Endodermal cell (in vitro differentiated cells): ENCODE measurements at regions not wholly inside any gene's neighbourhood (a gene's known extent, or its start where the extent isn't known, plus 50 kb on each side); places are given as distances from the start of the nearest gene placed in this dataset.

Experiments used
- DNase-seq: peaks from one replicate; pipeline ENCODE4 v3.0.0-alpha.2; 2017
- H3K27ac ChIP-seq: 2 replicates; pipeline ENCODE4 v1.5.1; 2013; ENCODE audit warnings: mild to moderate bottlenecking, low read depth, low read length, moderate library complexity
- H3K27me3 ChIP-seq: 2 replicates; pipeline ENCODE4 v1.6.1; 2013; ENCODE audit warnings: mild to moderate bottlenecking, low read length, moderate library complexity; ENCODE audit not compliant: insufficient read depth, control insufficient read depth, poor library complexity, severe bottlenecking
- H3K36me3 ChIP-seq: 2 replicates; pipeline ENCODE4 v1.7.0; 2013; ENCODE audit warnings: mild to moderate bottlenecking, low read length, moderate library complexity; ENCODE audit not compliant: control insufficient read depth, insufficient read depth
- H3K4me1 ChIP-seq: one replicate; pipeline ENCODE4 v1.7.0; 2013; ENCODE audit warnings: low read length; ENCODE audit not compliant: control insufficient read depth, insufficient read depth
- H3K4me3 ChIP-seq: 2 replicates; pipeline ENCODE4 v1.5.1; 2013; ENCODE audit warnings: mild to moderate bottlenecking, low read length, moderate library complexity
- H3K9ac ChIP-seq: 2 replicates; pipeline ENCODE4 v1.6.1; 2013; ENCODE audit warnings: mild to moderate bottlenecking, low read length, moderate library complexity; ENCODE audit not compliant: poor library complexity, severe bottlenecking; ENCODE audit errors: extremely low read depth
- H3K9me3 ChIP-seq: 2 replicates; pipeline ENCODE4 v1.6.1; 2013; ENCODE audit warnings: mild to moderate bottlenecking, low read length, moderate library complexity; ENCODE audit not compliant: control insufficient read depth
- H3K27ac Mint-ChIP-seq: 2 replicates; pipeline ENCODE4 v1.8.0; 2020; ENCODE audit warnings: mixed read lengths
- H3K27me3 Mint-ChIP-seq: 2 replicates; pipeline ENCODE4 v1.8.0; 2021; ENCODE audit warnings: mild to moderate bottlenecking, mixed read lengths; ENCODE audit not compliant: insufficient read depth
- H3K36me3 Mint-ChIP-seq: 2 replicates; pipeline ENCODE4 v1.8.0; 2020; ENCODE audit warnings: low read depth, mixed read lengths
- H3K4me1 Mint-ChIP-seq: 2 replicates; pipeline ENCODE4 v1.8.0; 2020; ENCODE audit warnings: mixed read lengths
- H3K4me3 Mint-ChIP-seq: 2 replicates; pipeline ENCODE4 v1.8.0; 2020; ENCODE audit warnings: mild to moderate bottlenecking, moderate library complexity, mixed read lengths
- H3K9me3 Mint-ChIP-seq: 2 replicates; pipeline ENCODE4 v1.8.0; 2020; ENCODE audit warnings: mild to moderate bottlenecking, mixed read lengths
- WGBS, 2 experiments: methylation state at CpG; one replicate each; pipeline versions ENCODE4 v1.1.5 to v1.1.7; 2013; ENCODE audit warnings: missing lambda C conversion rate in 2 of 2, mixed read lengths in 1 of 2; ENCODE audit not compliant: insufficient coverage in 1 of 2, insufficient read length in 1 of 2; 5-methylcytosine and 5-hydroxymethylcytosine counted together
- TF ChIP-seq, protein P1 (sequence below): fragments of 200-600 bp; sonication (generic); conservative IDR thresholded peaks from 2 replicates; pipeline ENCODE4 v1.5.0; 2021; ENCODE audit warnings: antibody characterized with exemption, mild to moderate bottlenecking

DNA sequence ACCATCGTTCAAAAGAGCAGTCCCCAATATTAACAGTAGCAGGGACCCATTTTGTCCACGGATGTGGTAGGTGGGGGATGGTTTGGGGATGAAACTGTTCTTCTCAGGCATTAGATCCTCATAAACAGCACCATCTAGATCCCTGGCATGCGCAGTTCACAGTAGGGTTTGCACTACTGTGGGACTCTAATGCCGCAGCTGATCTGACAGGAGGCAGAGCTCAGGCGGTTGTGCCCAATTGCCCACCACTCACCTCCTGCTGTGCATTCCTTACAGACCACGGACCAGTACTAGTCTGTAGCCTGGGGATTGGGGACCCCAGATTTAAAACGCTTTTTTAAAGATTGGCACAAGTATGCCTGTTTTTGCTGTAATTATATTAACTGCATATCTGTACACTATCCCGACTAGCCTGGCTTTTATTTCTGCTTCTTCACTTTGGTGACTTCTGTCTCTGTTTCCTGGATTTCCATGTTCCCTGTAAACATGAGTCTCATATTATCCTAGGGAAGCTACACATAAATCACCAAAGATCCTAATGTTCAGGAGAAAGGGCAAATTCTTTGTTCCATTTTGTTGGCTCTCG lies 163.3 kb upstream of the AKR1E2 start:
- no peak overlapping the region for H3K4me3 ChIP-seq
- Mint-ChIP-seq H3K36me3 (no peaks in the 10 kb centered on the region), H3K9me3 (no peaks in the 10 kb centered on the region), H3K27ac (no peak overlapping the region), H3K4me1 (peaks cover 1% of the 10 kb centered on the region), H3K4me3 (no peak overlapping the region), H3K27me3 (no peaks in the 10 kb centered on the region)
- no peaks in the 10 kb centered on the region for H3K4me1 ChIP-seq
- H3K27me3 ChIP-seq, result no peaks in the 10 kb centered on the region
- no peak overlapping the region for H3K9ac ChIP-seq
- TF ChIP-seq, protein P1, sequence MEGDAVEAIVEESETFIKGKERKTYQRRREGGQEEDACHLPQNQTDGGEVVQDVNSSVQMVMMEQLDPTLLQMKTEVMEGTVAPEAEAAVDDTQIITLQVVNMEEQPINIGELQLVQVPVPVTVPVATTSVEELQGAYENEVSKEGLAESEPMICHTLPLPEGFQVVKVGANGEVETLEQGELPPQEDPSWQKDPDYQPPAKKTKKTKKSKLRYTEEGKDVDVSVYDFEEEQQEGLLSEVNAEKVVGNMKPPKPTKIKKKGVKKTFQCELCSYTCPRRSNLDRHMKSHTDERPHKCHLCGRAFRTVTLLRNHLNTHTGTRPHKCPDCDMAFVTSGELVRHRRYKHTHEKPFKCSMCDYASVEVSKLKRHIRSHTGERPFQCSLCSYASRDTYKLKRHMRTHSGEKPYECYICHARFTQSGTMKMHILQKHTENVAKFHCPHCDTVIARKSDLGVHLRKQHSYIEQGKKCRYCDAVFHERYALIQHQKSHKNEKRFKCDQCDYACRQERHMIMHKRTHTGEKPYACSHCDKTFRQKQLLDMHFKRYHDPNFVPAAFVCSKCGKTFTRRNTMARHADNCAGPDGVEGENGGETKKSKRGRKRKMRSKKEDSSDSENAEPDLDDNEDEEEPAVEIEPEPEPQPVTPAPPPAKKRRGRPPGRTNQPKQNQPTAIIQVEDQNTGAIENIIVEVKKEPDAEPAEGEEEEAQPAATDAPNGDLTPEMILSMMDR, result no peak
- H3K9me3 ChIP-seq, result no peaks in the 10 kb centered on the region
- H3K36me3 ChIP-seq, result no peaks in the 10 kb centered on the region
- WGBS, 2 experiments, result 82 to 85% methylated on average over 3 to 9 of the region's 9 CpGs
- DNase-seq, result no peak
- H3K27ac ChIP-seq, result no peak overlapping the region

DNA sequence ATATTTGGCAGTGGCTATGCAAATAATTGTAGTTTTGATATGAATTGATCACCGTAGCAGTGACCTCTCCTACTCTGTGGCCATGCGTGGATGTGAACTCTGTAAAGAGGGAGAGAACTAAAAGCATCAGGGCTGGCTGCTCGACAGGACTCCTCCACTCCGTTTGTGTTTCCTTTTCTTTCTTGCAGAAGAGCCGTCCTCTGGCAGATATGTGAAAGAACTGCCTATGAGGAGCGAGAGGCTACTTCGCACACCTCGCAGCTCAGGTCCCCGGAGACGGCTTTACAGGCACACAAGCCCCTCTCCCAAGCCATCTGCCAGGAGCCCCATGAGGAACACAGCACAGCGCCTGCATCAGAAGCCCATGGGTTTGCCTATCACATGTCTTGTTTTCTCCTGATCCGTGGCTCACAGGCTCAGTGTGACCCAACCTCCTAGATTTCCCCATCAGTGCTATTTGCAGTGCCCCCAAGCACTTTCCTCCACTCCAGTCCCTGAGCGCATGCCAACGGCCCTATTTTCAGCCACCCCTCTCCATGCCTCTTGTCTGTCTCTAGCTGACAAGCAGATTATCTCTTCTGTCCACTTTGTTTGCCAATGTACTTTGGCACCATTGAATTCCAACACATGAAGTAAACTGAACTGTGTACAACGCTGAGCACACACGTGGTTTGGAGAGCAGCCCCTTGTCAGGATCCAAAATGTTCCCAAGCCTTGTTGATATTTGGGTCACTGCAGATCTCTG lies 164.3 kb upstream of the AKR1E2 start:
- H3K36me3 Mint-ChIP-seq, result no peaks in the 10 kb centered on the region
- Histone ChIP-seq H3K27me3 (no peaks in the 10 kb centered on the region), H3K27ac (no peak overlapping the region), H3K4me3 (no peak overlapping the region), H3K9me3 (no peaks in the 10 kb centered on the region), H3K9ac (no peak overlapping the region), H3K4me1 (no peaks in the 10 kb centered on the region), H3K36me3 (no peaks in the 10 kb centered on the region)
- TF ChIP-seq, protein P1, result no peak
- H3K27me3 Mint-ChIP-seq, result no peaks in the 10 kb centered on the region
- no peak for DNase-seq
- H3K4me1 Mint-ChIP-seq, result peaks cover 1% of the 10 kb centered on the region
- WGBS, 2 experiments, result 90 to 91% methylated on average over 13 to 16 of the region's 16 CpGs
- no peak overlapping the region for H3K4me3 Mint-ChIP-seq
- no peaks in the 10 kb centered on the region for H3K9me3 Mint-ChIP-seq
- no peak overlapping the region for H3K27ac Mint-ChIP-seq

DNA sequence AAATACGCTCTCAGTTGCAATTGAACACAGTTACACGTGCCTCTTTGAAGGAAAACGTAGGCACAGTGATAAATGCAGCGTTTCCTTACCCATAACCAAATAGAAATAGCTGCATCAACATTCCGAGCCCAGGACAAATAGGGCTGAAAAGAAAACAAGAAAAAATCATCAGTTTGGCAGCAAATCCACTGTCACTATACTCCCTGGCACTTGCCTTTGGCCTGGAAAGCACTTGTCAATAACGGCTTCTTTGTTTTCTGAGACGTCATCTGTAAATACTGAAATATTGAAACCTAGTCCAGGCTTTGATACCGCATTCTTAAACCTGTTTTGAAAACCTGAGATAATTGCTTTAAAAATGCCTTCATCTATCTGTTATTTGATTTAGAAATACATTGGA lies 167.2 kb upstream of the AKR1E2 start:
- H3K9me3 ChIP-seq, result no peaks in the 10 kb centered on the region
- H3K27ac Mint-ChIP-seq, result no peak overlapping the region
- no peaks in the 10 kb centered on the region for H3K9me3 Mint-ChIP-seq
- no peaks in the 10 kb centered on the region for H3K27me3 Mint-ChIP-seq
- H3K4me3 Mint-ChIP-seq, result no peak overlapping the region
- TF ChIP-seq, protein P1, result no peak
- H3K4me3 ChIP-seq, result no peak overlapping the region
- peaks cover 2% of the 10 kb centered on the region for H3K4me1 Mint-ChIP-seq
- no peak overlapping the region for H3K9ac ChIP-seq
- no peak overlapping the region for H3K27ac ChIP-seq
- 93 to 95% methylated on average over 6 to 8 of the region's 8 CpGs for WGBS, 2 experiments
- no peaks in the 10 kb centered on the region for H3K36me3 ChIP-seq
- no peak for DNase-seq
- H3K27me3 ChIP-seq, result no peaks in the 10 kb centered on the region
- no peaks in the 10 kb centered on the region for H3K4me1 ChIP-seq
- H3K36me3 Mint-ChIP-seq, result no peaks in the 10 kb centered on the region
